ENCODE measurements at regions not wholly inside any gene's neighbourhood (a gene's known extent, or its start where the extent isn't known, plus 50 kb on each side); places are given as distances from the start of the nearest gene placed in this dataset.
"Not testable (repeated sequence)": the region's sequence is repeated elsewhere in the genome, so short reads cannot be mapped to it uniquely, and the experiment has no call there.

DNA sequence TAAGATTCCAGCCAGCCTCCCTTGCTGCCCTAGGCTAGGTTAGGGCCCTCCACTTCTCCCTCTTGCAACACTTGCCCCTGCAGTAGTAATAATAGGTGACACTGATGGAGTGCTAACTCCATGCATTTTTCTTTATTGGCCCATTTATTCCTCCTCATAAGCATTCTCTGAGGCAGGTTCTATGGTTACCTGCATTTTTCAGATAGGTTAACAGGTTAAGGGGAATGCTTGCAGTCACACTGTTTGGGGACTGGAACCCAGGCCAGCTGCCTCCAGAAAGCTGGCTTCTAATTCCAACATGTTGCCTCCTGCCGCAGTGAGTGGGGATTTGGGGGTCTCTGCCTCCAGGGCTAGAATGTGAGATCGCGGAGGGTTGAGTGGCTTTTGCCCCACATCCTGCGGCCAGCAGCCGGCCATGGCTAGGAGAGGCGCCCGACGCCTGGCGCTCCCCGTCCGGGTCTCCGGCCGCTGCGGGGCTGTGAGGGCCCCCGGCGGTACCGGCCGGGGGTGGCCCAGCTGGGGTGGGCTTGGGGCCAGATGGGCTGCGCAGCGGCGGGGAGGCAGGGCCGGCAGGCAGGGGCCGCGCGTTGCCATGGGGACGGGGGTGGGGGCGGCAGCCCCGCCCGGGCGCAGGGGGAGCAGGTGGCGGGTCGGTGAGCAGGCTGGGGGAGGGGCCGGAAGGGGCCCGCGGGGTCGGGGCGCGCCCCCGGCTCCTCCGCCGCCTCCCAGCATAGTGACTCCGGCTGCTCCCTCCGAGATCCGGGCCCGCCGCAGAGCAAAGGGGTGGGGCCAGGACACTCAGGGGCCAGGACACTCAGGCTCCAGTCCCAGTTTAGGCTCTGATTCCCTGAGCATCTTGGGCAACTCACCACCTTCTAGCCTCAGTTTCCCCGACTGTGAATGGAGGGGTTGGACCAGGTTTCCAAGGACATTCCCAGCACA, 68.4 kb upstream of the SSBP3 start:
- DNase-seq, result no peak

DNA sequence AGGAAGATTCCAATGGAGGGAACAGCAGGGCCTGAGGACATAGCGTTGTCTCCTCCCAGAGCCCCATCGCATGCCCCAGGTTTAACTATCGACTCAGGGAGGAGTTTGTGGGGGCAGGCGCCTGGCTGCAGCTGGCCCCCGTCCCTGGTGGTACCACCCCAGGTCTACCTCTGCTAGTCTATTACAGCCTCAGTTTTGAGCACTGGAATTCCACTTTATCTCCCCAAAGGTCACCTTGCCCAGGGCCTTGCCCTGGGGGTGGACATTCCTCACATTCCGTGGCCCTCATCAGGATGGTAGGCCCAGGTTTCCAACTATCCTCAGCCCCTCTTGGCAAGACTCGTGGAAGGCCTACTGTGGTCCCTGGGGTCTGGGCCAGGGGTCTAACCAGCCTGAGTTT, 65.4 kb upstream of the SSBP3 start:
- DNase-seq, result no peak

DNA sequence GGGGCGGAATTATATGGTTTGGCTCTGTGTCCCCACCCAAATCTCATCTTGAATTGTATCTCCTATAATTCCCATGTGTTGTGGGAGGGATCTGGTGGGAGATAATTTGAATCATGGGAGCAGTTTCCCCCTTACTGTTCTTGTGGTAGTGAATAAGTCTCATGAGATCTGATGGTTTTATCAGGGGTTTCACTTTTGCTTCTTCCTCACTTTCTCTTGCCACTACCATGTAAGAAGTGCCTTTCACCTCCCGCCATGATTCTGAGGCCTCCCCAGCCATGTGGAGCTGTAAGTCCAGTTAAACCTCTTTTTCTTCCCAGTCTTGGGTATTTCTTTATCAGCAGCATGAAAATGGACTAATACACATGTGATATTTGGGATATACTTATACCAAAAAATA, 63.2 kb upstream of the SSBP3 start:
- DNase-seq, result not testable (repeated sequence)

DNA sequence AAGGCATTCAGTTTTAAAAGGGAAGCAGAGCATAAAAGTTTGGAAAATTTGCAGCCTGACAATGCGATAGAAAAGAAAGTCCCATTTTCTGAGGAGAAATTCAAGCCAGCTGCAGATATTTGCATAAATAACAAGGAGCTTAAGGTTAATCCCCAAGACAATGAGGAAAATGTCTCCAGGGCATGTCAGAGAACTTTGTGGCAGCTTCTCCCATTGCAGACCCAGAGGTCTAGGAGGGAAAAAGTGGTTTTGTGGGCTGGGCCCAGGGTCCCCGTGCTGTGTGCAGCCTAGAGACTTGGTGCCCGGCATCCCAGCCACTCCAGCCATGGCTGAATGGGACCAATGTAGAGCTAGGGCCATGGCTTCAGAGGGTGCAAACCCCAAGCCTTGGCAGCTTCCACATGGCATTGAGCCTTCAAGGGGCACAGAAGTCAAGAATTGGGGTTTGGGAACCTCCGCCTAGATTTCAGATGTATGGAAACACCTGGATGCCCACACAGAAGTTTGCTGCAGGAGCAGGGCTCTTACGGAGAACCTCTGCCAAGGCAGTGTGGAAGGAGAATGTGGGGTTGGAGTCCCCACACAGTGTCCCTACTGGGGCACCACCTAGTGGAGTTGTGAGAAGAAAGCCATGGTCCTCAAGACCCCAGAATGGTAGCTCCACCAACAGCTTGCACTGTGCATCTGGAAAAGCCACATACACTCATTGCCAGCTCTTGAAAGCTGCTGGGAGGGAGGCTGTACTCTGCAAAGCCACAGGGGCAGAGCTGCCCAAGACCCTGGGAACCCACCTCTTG, 62.3 kb upstream of the SSBP3 start:
- not testable (repeated sequence) for DNase-seq

DNA sequence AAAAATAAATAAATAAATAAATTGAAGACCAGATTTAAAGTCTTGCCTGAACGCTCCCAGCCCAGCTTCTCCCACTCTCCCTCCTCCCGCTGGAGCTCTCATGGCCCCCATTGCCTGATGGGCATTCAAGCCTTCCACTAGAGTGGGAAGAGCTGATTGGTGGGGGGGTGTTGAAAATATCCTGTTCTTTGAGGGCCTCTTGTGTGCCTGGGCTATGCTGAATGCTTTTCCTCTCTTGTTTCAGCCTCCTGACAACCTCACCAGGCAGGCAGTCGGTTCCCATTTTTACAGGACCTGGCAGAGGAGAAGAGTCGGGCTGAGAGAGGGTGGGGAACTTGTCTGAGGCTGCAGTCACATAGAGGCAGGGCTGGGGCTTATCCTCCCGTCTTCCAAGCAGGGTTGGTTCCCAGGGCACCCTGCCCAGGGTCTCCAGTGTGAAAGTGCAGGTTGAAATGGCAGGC, 59.2 kb upstream of the SSBP3 start:
- no peak for DNase-seq

DNA sequence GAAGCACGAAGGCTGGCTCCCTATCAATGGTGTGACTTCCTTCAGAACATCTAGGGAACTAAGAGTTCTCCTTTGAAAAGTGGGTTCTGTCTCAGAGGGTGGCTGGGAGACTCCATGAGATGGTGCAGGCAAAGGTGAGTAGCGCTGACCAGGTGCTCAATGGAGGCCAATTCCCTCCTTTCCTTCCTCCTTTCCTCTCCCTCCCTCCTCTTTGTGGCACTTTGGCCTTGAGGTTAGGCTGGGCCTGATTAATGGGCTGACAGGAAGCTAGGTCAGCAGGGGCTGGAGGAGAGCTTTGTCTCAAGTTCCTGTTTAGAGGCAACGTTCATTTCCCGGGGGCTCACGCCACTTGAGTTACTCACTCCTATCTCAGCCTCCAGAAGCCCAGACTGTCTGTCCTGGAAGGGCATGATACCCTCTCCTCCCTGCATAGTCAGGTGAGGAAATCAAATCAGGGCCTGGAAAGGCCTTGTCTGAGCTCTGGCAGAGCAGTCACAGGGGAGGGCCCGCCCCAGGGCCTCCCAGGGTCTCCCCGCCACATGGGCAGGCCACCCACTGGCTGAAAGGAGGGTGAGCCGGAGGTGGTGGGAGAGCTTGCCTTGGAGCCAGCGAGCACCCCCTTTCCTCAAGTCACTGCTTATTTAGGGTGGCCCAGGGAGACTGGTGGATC, 58.4 kb upstream of the SSBP3 start:
- DNase-seq, result no peak

DNA sequence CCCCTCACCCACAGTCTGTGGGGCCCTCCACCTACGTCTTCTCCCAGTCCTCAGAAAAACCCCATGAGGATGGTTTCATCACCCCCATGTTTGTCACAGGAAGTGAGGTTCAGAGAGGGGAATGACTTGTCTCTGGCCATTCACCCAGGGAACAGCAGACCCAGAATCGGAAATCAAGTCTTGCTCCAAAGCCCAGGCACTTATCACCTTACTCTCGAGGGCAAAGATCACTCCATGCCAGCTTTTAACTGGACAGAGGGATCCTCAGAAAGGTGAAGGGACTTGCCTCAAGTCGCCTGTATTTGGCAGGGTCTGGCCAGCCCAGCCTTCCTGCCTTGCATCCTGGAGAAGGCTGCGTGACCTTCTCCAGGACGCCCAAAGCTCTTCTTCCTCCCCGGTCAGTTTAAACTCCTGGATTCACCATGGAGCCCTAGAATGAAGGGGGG, 57.9 kb upstream of the SSBP3 start:
- DNase-seq, result no peak

DNA sequence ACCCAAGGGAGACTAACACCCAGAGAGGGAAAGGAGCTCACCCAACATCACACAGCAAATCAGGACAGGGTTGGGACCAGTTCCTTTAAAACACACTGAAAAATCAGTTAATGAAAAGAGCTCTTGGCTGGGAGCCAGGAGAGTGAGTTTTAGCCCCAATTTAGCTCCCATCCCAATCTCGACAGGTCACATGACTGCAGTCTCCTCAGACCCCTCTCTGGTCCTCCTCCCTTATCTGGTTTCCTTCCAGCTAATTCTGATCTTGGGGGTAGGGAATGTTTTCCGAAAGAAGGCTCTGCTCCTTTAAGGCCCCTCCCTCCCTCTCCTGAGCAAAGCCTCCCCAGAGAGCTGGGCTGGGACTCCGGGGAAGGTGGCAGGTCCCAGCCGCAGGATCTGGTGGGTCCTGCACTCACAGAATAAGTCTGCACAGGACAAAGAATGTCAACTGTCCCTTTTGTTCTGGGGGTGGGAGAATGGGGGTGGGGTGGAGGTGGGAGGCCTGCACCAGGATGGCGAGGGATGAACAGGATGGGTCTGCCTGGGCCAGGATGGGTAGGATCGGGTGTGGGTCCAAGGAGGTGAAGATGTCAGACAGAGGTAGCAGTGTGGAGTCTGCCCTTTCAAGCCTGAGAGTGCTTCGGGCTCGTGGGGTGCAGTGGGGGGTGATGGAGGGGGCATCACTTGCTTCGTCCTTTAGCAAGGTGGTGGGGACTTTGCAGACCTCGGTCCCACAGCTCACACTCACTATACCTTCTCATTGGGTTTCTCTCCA, 57.3 kb upstream of the SSBP3 start:
- DNase-seq, result no peak

DNA sequence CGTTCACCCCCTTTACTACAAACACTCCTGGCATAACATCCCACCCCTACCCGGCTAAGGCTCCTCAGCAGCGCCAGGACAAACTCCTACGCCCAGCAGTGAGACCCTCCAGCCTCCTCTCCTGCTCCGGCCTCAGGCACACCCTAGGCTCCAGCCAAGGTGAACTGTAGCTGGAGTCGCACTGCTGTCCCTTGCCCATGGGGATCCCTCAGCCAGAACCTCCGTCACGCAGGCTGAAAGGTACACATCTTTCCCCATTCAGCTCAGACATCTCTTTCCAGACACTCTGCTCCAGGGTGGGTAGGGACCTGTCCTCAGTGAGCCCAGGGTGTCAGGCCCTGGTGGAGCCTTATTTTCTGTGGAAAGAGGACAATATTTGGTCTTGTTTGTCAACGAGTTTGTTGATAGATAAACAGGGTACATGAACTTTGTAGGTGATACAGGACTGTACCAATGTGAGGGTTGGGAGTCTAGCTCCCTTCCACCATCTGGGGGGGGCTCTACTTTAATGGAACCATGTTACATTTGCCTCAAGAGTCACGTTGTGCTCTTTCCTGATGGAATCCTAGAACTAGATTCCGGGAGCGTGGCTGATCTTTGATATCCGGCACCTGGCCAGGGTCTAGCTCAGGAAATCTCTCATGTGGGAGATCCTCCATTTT, 56.5 kb upstream of the SSBP3 start:
- DNase-seq, result no peak

DNA sequence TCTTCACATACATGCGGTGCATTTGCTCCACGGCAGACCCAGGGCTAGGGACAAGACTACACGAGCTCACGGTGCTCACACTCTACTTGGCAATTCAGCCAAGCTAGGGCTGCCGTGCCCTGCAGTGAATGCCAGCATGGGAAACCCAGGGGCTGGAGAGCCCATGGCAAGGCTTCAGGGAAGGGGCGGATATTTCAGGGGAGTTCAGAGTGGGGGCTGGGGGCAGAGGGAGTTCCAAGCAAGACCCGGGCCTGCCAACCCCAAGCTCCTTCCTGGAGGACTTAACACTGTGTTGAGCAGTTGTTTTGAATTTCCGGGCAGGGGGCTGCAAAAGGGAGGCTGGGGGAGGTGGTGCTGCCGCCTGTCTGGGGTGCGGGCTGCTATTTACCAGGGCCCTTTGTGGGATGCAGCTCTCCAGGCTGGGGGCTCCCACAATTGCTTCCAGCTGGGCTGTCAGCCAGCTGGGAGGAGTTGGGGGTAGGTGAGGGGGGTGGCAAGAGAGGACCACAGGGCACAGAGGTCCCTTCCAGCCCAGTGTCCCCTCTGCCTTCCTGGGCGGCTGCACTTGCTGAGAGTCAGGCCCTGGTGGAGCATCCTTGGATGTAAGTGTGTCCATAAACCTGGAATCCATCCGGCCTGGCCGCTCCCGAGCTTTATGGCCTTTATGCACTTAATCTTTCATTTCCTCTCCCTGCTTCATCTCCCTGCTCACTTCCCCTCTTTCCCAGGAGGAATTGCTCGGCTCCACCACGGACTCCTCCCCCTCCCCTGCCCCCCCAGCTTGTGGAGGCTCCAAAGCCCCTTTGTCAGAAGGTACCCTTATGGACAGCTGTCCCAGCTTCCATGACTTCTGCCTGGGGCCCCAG, 55.8 kb upstream of the SSBP3 start:
- DNase-seq, result no peak

DNA sequence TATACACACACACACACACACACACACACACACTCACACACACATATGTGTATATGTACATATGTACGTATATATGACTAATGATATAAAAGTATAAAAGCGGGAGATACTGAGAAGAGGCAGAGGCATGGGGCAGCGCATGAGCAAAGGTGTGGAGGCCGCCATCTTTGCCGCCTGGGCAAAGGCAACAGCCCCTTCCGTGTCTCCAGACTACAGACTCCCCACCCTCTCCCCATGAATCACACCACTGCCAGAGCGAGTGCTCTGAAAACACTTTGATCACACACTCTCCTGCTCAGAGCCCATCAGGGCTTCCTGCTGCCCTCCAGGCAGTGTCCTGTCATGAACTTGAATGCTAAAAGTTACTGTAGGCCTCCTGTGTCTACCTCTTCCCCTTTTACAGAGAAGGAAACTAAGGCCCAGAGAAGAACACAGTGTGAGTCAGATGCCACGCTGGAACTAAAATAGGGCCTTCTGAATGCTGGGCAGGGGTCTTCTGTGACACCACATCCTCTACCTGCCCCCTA, 54.7 kb upstream of the SSBP3 start:
- no peak for DNase-seq

DNA sequence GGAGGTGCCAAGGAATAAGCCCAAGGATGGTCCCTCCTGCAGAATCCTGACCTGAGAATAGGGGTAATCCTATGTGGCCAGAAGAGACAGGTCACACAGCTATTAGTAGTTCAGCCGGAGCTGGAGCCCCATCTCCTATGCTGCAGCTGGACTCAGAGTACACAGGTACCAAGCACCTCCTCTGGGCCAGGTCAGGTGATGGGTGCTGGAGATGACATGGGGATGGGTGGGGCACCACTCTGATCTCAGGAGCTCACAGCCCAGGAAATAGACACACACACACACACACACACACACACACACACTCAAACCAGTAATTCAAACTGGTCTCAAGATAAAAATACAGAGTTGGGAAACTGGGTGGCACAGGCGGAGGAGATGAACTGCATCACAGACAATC, 54.2 kb upstream of the SSBP3 start:
- no peak for DNase-seq

DNA sequence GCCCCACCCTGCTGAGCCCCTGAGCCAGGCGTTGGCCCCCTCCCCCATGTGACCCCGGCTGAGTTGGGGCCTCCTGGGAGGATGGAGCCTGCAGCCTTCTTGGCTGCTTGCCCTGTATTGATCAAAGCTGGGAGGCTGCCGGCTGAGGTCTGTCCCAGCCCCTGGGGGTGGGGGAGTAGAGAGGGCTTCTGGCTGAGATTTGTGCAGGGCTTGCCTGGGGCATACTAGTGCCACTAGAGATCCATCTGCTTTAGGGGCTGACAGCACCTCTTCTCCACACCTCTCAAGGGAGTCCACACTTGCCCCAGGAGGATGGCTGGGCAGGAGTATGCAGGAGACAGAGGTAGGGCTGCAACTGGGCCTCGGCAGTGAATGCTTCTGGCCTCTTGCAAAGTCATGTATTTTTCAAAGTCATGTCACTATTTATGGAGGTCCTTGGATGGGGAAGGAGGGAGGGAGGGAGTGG, 53.6 kb upstream of the SSBP3 start:
- no peak for DNase-seq

DNA sequence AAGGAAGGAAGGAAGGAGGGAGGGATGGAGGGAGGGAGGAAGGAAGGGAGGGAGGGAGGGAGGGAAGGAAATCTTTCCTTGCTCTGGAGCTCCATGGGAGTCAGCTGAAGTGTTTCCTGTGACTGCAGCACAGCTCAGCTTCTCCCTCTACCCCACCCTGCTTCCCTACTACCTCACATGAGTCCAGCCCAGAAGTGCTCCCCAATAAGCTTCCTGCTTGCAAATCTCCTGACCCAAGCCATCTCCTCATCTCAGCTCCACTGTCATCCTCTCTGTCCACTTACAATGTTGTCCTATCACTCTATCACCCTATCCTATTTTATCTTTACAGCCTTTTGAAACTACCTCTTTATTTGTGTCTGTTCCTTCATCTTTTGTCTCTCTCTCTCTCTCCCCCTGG, 52.9 kb upstream of the SSBP3 start:
- no peak for DNase-seq

DNA sequence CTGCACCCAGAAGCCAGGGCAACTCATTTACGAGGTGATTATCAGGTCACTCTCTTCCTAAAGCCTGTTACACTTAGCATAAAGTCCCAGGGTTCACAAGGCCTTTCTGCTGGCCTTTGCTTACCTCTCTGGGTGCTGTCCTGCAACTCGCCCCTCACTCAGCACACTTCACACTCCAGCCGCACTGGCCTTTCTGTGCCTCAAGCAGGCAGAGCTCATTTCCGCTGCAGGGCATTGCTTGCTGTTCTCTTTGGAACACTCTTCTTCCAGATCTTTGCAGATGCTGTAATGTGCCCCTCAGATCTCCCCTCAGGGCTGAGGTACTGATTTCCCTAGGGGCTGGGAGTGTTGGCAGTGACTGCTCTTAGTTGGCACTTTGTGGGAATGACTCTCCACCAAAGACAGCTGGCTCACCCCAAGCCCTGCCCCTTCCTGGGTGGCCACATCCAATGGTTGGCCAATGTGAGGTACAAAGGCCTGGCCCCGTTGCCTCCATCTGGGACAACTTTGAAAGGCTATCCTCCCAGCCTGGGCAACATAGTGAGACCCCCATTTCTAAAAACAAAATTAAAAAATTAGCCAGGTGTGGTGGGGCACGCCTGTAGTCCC, 50.8 kb upstream of the SSBP3 start:
- no peak for DNase-seq

DNA sequence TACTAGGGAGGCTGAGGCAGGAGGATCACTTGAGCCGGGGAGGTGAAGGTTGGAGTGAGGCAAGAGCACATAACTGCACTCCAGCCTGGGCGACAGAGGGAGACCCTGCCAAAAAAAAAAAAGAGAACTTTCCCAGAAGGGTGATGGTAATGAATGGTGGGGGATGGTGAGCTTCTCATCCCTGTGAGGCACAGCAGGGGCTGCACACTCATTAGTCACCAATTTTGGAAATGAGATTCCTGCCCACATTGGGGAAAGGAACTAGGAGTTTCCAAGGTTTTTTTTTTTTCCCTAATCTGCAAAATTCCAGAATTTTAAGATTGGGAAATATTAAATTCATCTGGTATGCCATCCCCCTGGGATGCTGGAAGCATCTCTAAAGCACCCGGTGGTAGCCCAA, 50.2 kb upstream of the SSBP3 start:
- DNase-seq, result no peak

Measured in stimulated activated CD4-positive, alpha-beta T cell treated with anti-CD3 and anti-CD28 coated beads, Interleukin-1b, Interleukin-23, amount 100 ng/mL, for 48 hours (primary cell).